PC-3 (cell line): ENCODE measurements at regions not wholly inside any gene's neighbourhood (a gene's known extent, or its start where the extent isn't known, plus 50 kb on each side); places are given as distances from the start of the nearest gene placed in this dataset.

ENCODE experiments used
- ATAC-seq: fragments of 200-7000 bp; cut with Tn5 transposase; 2 replicates; pipeline ENCODE4 v1.9.1; 2020; ENCODE audit warnings: mild to moderate bottlenecking, moderate library complexity
- BruUV-seq: library from RNA; stranded (reverse); fragments of 400-500 nt; replicated peaks from 2 replicates; lab custom pipeline; 2021; lab: Mats Ljungman, UMichigan
- CTCF ChIA-PET: fragments of 300-600 bp; sonication (Branson Sonifier 250); formaldehyde crosslinking; loops from one replicate; lab custom pipeline; 2022; ENCODE audit warnings: antibody characterized with exemption; lab: Charles Lee
- POLR2A ChIA-PET: fragments of 300-600 bp; sonication (Branson Sonifier 250); formaldehyde crosslinking; loops from one replicate; lab custom pipeline; 2022; ENCODE audit warnings: antibody characterized with exemption; ENCODE audit not compliant: unreplicated experiment; lab: Charles Lee
- DNase-seq: peaks from one replicate; pipeline ENCODE4 v3.0.0-alpha.2; 2015
- H2AFZ ChIP-seq: fragments of 300-600 bp; sonication (generic); 2 replicates; pipeline ENCODE4 v1.6.0; 2016; ENCODE audit warnings: antibody characterized with exemption, low read length
- H3F3A ChIP-seq: fragments of 300-600 bp; sonication (generic); one replicate; pipeline ENCODE4 v1.6.0; 2017; ENCODE audit warnings: antibody characterized with exemption, low read length, control low read depth, mild to moderate bottlenecking; ENCODE audit not compliant: unreplicated experiment
- H3K27ac ChIP-seq: fragments of 300-600 bp; sonication (generic); 2 replicates; pipeline ENCODE4 v1.5.1; 2016; ENCODE audit warnings: mild to moderate bottlenecking, low read length
- H3K27me3 ChIP-seq: fragments of 300-600 bp; sonication (generic); 2 replicates; pipeline ENCODE4 v1.6.1; 2016; ENCODE audit warnings: low read length, mixed read lengths
- H3K36me3 ChIP-seq: fragments of 300-600 bp; sonication (generic); 2 replicates; pipeline ENCODE4 v1.6.1; 2016; ENCODE audit warnings: low read depth, mixed run types, low read length, mixed read lengths
- H3K4me1 ChIP-seq: fragments of 300-600 bp; sonication (generic); 2 replicates; pipeline ENCODE4 v1.5.1; 2016; ENCODE audit warnings: low read length; ENCODE audit not compliant: insufficient read depth
- H3K4me2 ChIP-seq: fragments of 300-600 bp; sonication (generic); 2 replicates; pipeline ENCODE4 v1.6.0; 2016; ENCODE audit warnings: low read length
- H3K4me3 ChIP-seq: fragments of 300-600 bp; sonication (generic); 2 replicates; pipeline ENCODE4 v1.5.1; 2016; ENCODE audit warnings: mild to moderate bottlenecking, low read length, mixed read lengths
- H3K79me2 ChIP-seq: fragments of 300-600 bp; sonication (generic); 2 replicates; pipeline ENCODE4 v1.6.1; 2017; ENCODE audit warnings: low read length, mixed read lengths
- H3K9ac ChIP-seq: fragments of 300-600 bp; sonication (generic); 2 replicates; pipeline ENCODE4 v1.6.0; 2016; ENCODE audit warnings: mild to moderate bottlenecking, low read length
- H3K9me2 ChIP-seq: fragments of 300-600 bp; sonication (generic); replicated peaks from 2 replicates; pipeline ENCODE4 v1.6.1; 2016; ENCODE audit warnings: mixed run types, low read length, mixed read lengths
- H3K9me3 ChIP-seq: fragments of 300-600 bp; sonication (generic); 2 replicates; pipeline ENCODE4 v1.6.1; 2016; ENCODE audit warnings: low read length, mixed read lengths
- H4K20me1 ChIP-seq: fragments of 300-600 bp; sonication (generic); 2 replicates; pipeline ENCODE4 v1.6.1; 2016; ENCODE audit warnings: low read length, mixed read lengths
- CTCF ChIP-seq: fragments of 300-600 bp; sonication (generic); conservative IDR thresholded peaks from 2 replicates; pipeline ENCODE4 v1.5.1; 2017; ENCODE audit warnings: antibody characterized with exemption, low read depth, mild to moderate bottlenecking, low read length
- EZH2 ChIP-seq: fragments of 300-600 bp; sonication (generic); IDR thresholded peaks from one replicate; pipeline ENCODE4 v1.6.1; 2017; ENCODE audit warnings: antibody characterized with exemption, mild to moderate bottlenecking, low read length; ENCODE audit not compliant: unreplicated experiment
- EZH2phosphoT487 ChIP-seq: fragments of 300-600 bp; sonication (generic); IDR thresholded peaks from 2 replicates; pipeline ENCODE4 v1.6.1; 2018; ENCODE audit warnings: mild to moderate bottlenecking, antibody characterized with exemption, low read length, borderline replicate concordance
- intact Hi-C: fragments of 100-400 bp; cut with micrococcal nuclease; formaldehyde crosslinking; loops from 2 replicates; pipeline ENCODE4 v1.9.0; 2023

GRCh38 chr19:31666126-31666525, 316.9 kb upstream of the TSHZ3 start:
- no peak overlapping the region for H3K4me3 ChIP-seq
- no peaks in the 10 kb centered on the region for H3K9me2 ChIP-seq
- no peaks in the 10 kb centered on the region for H4K20me1 ChIP-seq
- no peak overlapping the region for H3K9ac ChIP-seq
- intact Hi-C loops = no loop called here
- H3K36me3 ChIP-seq = no peaks in the 10 kb centered on the region
- H3K79me2 ChIP-seq = no peaks in the 10 kb centered on the region
- ChIA-PET POLR2A (no interaction called here), CTCF (no interaction called here)
- DNase-seq (no peak), ATAC-seq (no peak)
- no peak overlapping the region for H3K27ac ChIP-seq
- BruUV-seq = no TSS peak
- no peak for TF ChIP-seq EZH2phosphoT487
- TF ChIP-seq CTCF = no peak
- TF ChIP-seq EZH2 = no peak
- H3K4me2 ChIP-seq = no peak overlapping the region
- no peaks in the 10 kb centered on the region for H3K4me1 ChIP-seq
- no peak overlapping the region for H2AFZ ChIP-seq
- H3F3A ChIP-seq = no peaks in the 10 kb centered on the region
- no peaks in the 10 kb centered on the region for H3K27me3 ChIP-seq
- no peaks in the 10 kb centered on the region for H3K9me3 ChIP-seq

- H3K4me3 ChIP-seq = no peak overlapping the region
- DNase-seq = no peak
- no peaks in the 10 kb centered on the region for H3K9me2 ChIP-seq
- no peak overlapping the region for H2AFZ ChIP-seq
- no peak overlapping the region for H3K27ac ChIP-seq
- intact Hi-C loops = no loop called here
- no peak overlapping the region for H3K4me2 ChIP-seq
- no peak for ATAC-seq
- ChIA-PET CTCF (no interaction called here), POLR2A (no interaction called here)
- no peaks in the 10 kb centered on the region for H3K9me3 ChIP-seq
- no peak for TF ChIP-seq EZH2
- TF ChIP-seq CTCF = no peak
- BruUV-seq = no TSS peak
- H3F3A ChIP-seq = no peaks in the 10 kb centered on the region
- no peaks in the 10 kb centered on the region for H3K4me1 ChIP-seq
- no peak overlapping the region for H3K9ac ChIP-seq
- no peaks in the 10 kb centered on the region for H3K79me2 ChIP-seq
- no peaks in the 10 kb centered on the region for H4K20me1 ChIP-seq
- no peaks in the 10 kb centered on the region for H3K27me3 ChIP-seq
- no peaks in the 10 kb centered on the region for H3K36me3 ChIP-seq
Observed at GRCh38 chr19:31667106-31667505, 317.9 kb upstream of the TSHZ3 start.

- intact Hi-C loops = no loop called here
Observed at GRCh38 chr19:31668921-31669320, 319.7 kb upstream of the TSHZ3 start.

More at GRCh38 chr19:31668921-31669320, 319.7 kb upstream of the TSHZ3 start:
- no peak overlapping the region for H3K27ac ChIP-seq
- DNase-seq (no peak), ATAC-seq (no peak)
- no peaks in the 10 kb centered on the region for H3K4me1 ChIP-seq
- H3K4me3 ChIP-seq = no peak overlapping the region
- no peak for TF ChIP-seq EZH2
- TF ChIP-seq CTCF = no peak
- TF ChIP-seq EZH2phosphoT487 = no peak
- no peaks in the 10 kb centered on the region for H3F3A ChIP-seq
- CTCF ChIA-PET = no interaction called here
- no peak overlapping the region for H2AFZ ChIP-seq
- POLR2A ChIA-PET = no interaction called here
- H3K27me3 ChIP-seq = no peaks in the 10 kb centered on the region
- no peak overlapping the region for H3K4me2 ChIP-seq
- no peaks in the 10 kb centered on the region for H3K79me2 ChIP-seq
- H3K36me3 ChIP-seq = no peaks in the 10 kb centered on the region
- no peaks in the 10 kb centered on the region for H4K20me1 ChIP-seq
- BruUV-seq = no TSS peak
- H3K9me3 ChIP-seq = no peaks in the 10 kb centered on the region
- H3K9ac ChIP-seq = no peak overlapping the region
- H3K9me2 ChIP-seq = no peaks in the 10 kb centered on the region
